ENCODE measurements at regions not wholly inside any gene's neighbourhood (a gene's known extent, or its start where the extent isn't known, plus 50 kb on each side); places are given as distances from the start of the nearest gene placed in this dataset.

GRCh38 chr12:30144777-30145683 is 361.3 kb upstream of the TMTC1 start:
- Histone ChIP-seq H3K27me3 (no peaks in the 10 kb centered on the region), H3K79me2 (no peaks in the 10 kb centered on the region), H3K36me3 (replicated peaks; ENCODE audit: insufficient read depth, low read depth) (no peaks in the 10 kb centered on the region), H2AFZ (no peak overlapping the region), H3K9me2 (replicated peaks; ENCODE audit: insufficient read depth) (no peaks in the 10 kb centered on the region), H3K4me3 (no peak overlapping the region), H3K4me2 (no peak overlapping the region), H3K27ac (no peak overlapping the region), H3K4me1 (ENCODE audit: insufficient read depth) (no peaks in the 10 kb centered on the region), H3K9me3 (ENCODE audit: low read depth) (no peaks in the 10 kb centered on the region), H4K20me1 (ENCODE audit: insufficient read depth, poor library complexity, severe bottlenecking) (no peaks in the 10 kb centered on the region)
- DNase-seq (ENCODE audit: low spot score): no peak
- TF ChIP-seq, protein P1, sequence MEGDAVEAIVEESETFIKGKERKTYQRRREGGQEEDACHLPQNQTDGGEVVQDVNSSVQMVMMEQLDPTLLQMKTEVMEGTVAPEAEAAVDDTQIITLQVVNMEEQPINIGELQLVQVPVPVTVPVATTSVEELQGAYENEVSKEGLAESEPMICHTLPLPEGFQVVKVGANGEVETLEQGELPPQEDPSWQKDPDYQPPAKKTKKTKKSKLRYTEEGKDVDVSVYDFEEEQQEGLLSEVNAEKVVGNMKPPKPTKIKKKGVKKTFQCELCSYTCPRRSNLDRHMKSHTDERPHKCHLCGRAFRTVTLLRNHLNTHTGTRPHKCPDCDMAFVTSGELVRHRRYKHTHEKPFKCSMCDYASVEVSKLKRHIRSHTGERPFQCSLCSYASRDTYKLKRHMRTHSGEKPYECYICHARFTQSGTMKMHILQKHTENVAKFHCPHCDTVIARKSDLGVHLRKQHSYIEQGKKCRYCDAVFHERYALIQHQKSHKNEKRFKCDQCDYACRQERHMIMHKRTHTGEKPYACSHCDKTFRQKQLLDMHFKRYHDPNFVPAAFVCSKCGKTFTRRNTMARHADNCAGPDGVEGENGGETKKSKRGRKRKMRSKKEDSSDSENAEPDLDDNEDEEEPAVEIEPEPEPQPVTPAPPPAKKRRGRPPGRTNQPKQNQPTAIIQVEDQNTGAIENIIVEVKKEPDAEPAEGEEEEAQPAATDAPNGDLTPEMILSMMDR (IDR thresholded peaks at IDR 0.05; ENCODE audit: poor library complexity): no peak
- TF ChIP-seq EZH2phosphoT487 (IDR thresholded peaks at IDR 0.05; ENCODE audit: low read depth, severe bottlenecking, unreplicated experiment) (no peak), EZH2 (IDR thresholded peaks at IDR 0.05; ENCODE audit: borderline replicate concordance) (no peak)
- 91% methylated on average over 1 of the region's 1 CpG for WGBS (ENCODE audit: low lambda C conversion rate, missing lambda C conversion rate)

DNA sequence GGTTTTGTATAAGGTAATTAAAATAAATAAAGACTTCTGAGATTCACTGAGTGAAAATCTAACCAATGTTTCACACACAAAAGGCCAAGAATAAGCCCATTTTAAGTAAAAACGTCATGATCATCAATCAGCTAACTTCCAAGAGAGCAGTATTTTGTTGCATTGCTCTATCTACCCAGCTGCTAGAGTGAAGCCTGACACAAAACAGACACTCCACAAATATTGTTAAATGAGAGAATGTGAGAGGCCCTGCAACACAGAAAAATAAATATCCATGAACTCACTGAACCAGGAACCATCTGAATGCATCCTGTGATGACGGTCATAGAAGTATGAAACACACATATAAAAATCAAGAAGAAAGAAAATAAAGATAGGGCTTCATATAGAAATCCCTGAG is 358.6 kb upstream of the TMTC1 start:
- 53% methylated on average over 2 of the region's 2 CpGs for WGBS (ENCODE audit: low lambda C conversion rate, missing lambda C conversion rate)
- Histone ChIP-seq H3K4me3 (no peak overlapping the region), H3K27me3 (no peaks in the 10 kb centered on the region), H3K9me3 (ENCODE audit: low read depth) (no peaks in the 10 kb centered on the region), H3K9me2 (replicated peaks; ENCODE audit: insufficient read depth) (no peaks in the 10 kb centered on the region), H4K20me1 (ENCODE audit: insufficient read depth, poor library complexity, severe bottlenecking) (no peaks in the 10 kb centered on the region), H3K36me3 (replicated peaks; ENCODE audit: insufficient read depth, low read depth) (no peaks in the 10 kb centered on the region), H3K79me2 (no peaks in the 10 kb centered on the region), H3K4me1 (ENCODE audit: insufficient read depth) (no peaks in the 10 kb centered on the region), H2AFZ (no peak overlapping the region), H3K27ac (no peak overlapping the region), H3K4me2 (no peak overlapping the region)
- TF ChIP-seq, protein P1 (IDR thresholded peaks at IDR 0.05; ENCODE audit: poor library complexity): no peak
- TF ChIP-seq EZH2 (IDR thresholded peaks at IDR 0.05; ENCODE audit: borderline replicate concordance) (no peak), EZH2phosphoT487 (IDR thresholded peaks at IDR 0.05; ENCODE audit: low read depth, severe bottlenecking, unreplicated experiment) (no peak)
- no peak for DNase-seq (ENCODE audit: low spot score)

- DNase-seq (ENCODE audit: low spot score): peak; percentile 10
- 25% methylated on average over 2 of the region's 2 CpGs for WGBS (ENCODE audit: low lambda C conversion rate, missing lambda C conversion rate)
Observed at GRCh38 chr12:30138483-30138882, 354.7 kb upstream of the TMTC1 start.

More at GRCh38 chr12:30138483-30138882, 354.7 kb upstream of the TMTC1 start:
- Histone ChIP-seq H3K4me3 (no peak overlapping the region), H3K9me2 (replicated peaks; ENCODE audit: insufficient read depth) (no peaks in the 10 kb centered on the region), H3K79me2 (no peaks in the 10 kb centered on the region), H3K9me3 (ENCODE audit: low read depth) (no peaks in the 10 kb centered on the region), H2AFZ (no peak overlapping the region), H4K20me1 (ENCODE audit: insufficient read depth, poor library complexity, severe bottlenecking) (no peaks in the 10 kb centered on the region), H3K36me3 (replicated peaks; ENCODE audit: insufficient read depth, low read depth) (no peaks in the 10 kb centered on the region), H3K27me3 (no peaks in the 10 kb centered on the region), H3K4me1 (ENCODE audit: insufficient read depth) (no peaks in the 10 kb centered on the region), H3K27ac (no peak overlapping the region), H3K4me2 (no peak overlapping the region)
- TF ChIP-seq, protein P1 (IDR thresholded peaks at IDR 0.05; ENCODE audit: poor library complexity): no peak
- TF ChIP-seq EZH2 (IDR thresholded peaks at IDR 0.05; ENCODE audit: borderline replicate concordance) (no peak), EZH2phosphoT487 (IDR thresholded peaks at IDR 0.05; ENCODE audit: low read depth, severe bottlenecking, unreplicated experiment) (no peak)
